C4-2B (cell line): ENCODE measurements at regions not wholly inside any gene's neighbourhood (a gene's known extent, or its start where the extent isn't known, plus 50 kb on each side); places are given as distances from the start of the nearest gene placed in this dataset.

Source experiments
- ZFX ChIP-seq: fragments of 450-650 bp; IDR thresholded peaks from 2 replicates; pipeline ENCODE4 v1.6.1; 2017
- TF ChIP-seq, protein P1 (sequence below): fragments of 450-650 bp; conservative IDR thresholded peaks from 2 replicates; pipeline ENCODE4 v1.5.1; 2017; ENCODE audit warnings: mild to moderate bottlenecking

DNA sequence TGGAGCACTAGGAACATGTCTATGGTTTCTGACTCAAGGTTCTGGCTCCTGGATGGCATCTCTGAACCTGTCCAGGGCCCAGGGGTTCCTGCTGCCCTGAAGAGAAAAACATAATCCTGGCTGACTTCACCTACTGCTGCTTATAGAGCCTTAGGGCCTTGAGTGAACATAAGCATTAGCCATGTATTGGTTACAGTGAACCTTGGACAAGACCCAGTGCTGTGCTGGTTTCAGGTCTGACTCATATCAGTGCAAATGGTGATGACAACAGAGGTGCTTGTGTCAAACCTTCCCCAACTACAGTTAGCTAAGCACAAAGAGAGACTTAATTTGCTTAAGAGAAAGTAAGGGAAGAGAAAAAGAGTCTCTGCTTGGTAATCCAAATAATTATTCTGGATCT is 1047.2 kb downstream of the GLUD2 start:
- TF ChIP-seq, protein P1, sequence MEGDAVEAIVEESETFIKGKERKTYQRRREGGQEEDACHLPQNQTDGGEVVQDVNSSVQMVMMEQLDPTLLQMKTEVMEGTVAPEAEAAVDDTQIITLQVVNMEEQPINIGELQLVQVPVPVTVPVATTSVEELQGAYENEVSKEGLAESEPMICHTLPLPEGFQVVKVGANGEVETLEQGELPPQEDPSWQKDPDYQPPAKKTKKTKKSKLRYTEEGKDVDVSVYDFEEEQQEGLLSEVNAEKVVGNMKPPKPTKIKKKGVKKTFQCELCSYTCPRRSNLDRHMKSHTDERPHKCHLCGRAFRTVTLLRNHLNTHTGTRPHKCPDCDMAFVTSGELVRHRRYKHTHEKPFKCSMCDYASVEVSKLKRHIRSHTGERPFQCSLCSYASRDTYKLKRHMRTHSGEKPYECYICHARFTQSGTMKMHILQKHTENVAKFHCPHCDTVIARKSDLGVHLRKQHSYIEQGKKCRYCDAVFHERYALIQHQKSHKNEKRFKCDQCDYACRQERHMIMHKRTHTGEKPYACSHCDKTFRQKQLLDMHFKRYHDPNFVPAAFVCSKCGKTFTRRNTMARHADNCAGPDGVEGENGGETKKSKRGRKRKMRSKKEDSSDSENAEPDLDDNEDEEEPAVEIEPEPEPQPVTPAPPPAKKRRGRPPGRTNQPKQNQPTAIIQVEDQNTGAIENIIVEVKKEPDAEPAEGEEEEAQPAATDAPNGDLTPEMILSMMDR: no peak
- no peak for TF ChIP-seq ZFX
